Large intestine (tissue), 3 donors: ENCODE measurements at regions not wholly inside any gene's neighbourhood (a gene's known extent, or its start where the extent isn't known, plus 50 kb on each side); places are given as distances from the start of the nearest gene placed in this dataset.

Source experiments
- DNase-seq, 2 donors: peaks; one replicate each; pipeline versions ENCODE4 v3.0.0 to v3.0.0-alpha.2; 2013
- H3K27ac ChIP-seq: one replicate; pipeline ENCODE4 v1.5.1; 2013; ENCODE audit warnings: low read length
- H3K27me3 ChIP-seq: 2 replicates; pipeline ENCODE4 v1.6.1; 2013; ENCODE audit warnings: low read length; ENCODE audit not compliant: control insufficient read depth, insufficient read depth
- H3K36me3 ChIP-seq: 2 replicates; pipeline ENCODE4 v1.6.1; 2013; ENCODE audit warnings: low read length; ENCODE audit not compliant: control insufficient read depth, insufficient read depth
- H3K4me1 ChIP-seq: one replicate; pipeline ENCODE4 v1.6.1; 2013; ENCODE audit warnings: low read length; ENCODE audit not compliant: control insufficient read depth, insufficient read depth
- H3K4me3 ChIP-seq: one replicate; pipeline ENCODE4 v1.5.1; 2013; ENCODE audit warnings: low read length
- H3K9me3 ChIP-seq: one replicate; pipeline ENCODE4 v1.6.1; 2013; ENCODE audit warnings: mild to moderate bottlenecking, low read depth, low read length, moderate library complexity; ENCODE audit not compliant: control insufficient read depth
- WGBS: methylation state at CpG from one replicate; pipeline ENCODE4 v1.1.5; 2013; ENCODE audit warnings: low lambda C conversion rate; ENCODE audit not compliant: insufficient coverage; 5-methylcytosine and 5-hydroxymethylcytosine counted together

GRCh38 chr12:124110372-124110883 is 137.4 kb downstream of the ZNF664 start:
- WGBS: no CpG with 5 or more reads among the region's 2 CpGs
- peaks cover 3% of the 10 kb centered on the region for H3K9me3 ChIP-seq
- no peaks in the 10 kb centered on the region for H3K27me3 ChIP-seq
- no peak overlapping the region for H3K4me3 ChIP-seq
- no peak overlapping the region for H3K27ac ChIP-seq
- DNase-seq: no peak
- H3K36me3 ChIP-seq: no peaks in the 10 kb centered on the region
- no peaks in the 10 kb centered on the region for H3K4me1 ChIP-seq

- DNase-seq: no peak
- Histone ChIP-seq H3K4me3 (no peak overlapping the region), H3K9me3 (no peaks in the 10 kb centered on the region), H3K27ac (no peak overlapping the region), H3K27me3 (no peaks in the 10 kb centered on the region), H3K4me1 (no peaks in the 10 kb centered on the region), H3K36me3 (no peaks in the 10 kb centered on the region)
- 79% methylated on average over 2 of the region's 5 CpGs for WGBS
Measured at GRCh38 chr12:124111006-124111405, 138.0 kb downstream of the ZNF664 start.

- no peaks in the 10 kb centered on the region for H3K9me3 ChIP-seq
- no CpG with 5 or more reads among the region's 2 CpGs for WGBS
- no peak for DNase-seq
- no peaks in the 10 kb centered on the region for H3K36me3 ChIP-seq
- H3K27me3 ChIP-seq: no peaks in the 10 kb centered on the region
- H3K4me1 ChIP-seq: no peaks in the 10 kb centered on the region
- no peak overlapping the region for H3K27ac ChIP-seq
- no peak overlapping the region for H3K4me3 ChIP-seq
Measured at GRCh38 chr12:124114316-124114715, 141.3 kb downstream of the ZNF664 start.

GRCh38 chr12:124115496-124115895 is 142.5 kb downstream of the ZNF664 start:
- Histone ChIP-seq H3K27me3 (no peaks in the 10 kb centered on the region), H3K4me3 (no peak overlapping the region), H3K4me1 (no peaks in the 10 kb centered on the region), H3K9me3 (no peaks in the 10 kb centered on the region), H3K27ac (no peak overlapping the region), H3K36me3 (no peaks in the 10 kb centered on the region)
- no CpG with 5 or more reads among the region's 11 CpGs for WGBS
- DNase-seq: no peak

- H3K27ac ChIP-seq: no peak overlapping the region
- no peaks in the 10 kb centered on the region for H3K9me3 ChIP-seq
- DNase-seq: no peak
- H3K27me3 ChIP-seq: no peaks in the 10 kb centered on the region
- H3K4me3 ChIP-seq: no peak overlapping the region
- no CpG with 5 or more reads among the region's 16 CpGs for WGBS
- H3K36me3 ChIP-seq: no peaks in the 10 kb centered on the region
- H3K4me1 ChIP-seq: no peaks in the 10 kb centered on the region
Measured at GRCh38 chr12:124115976-124116690, 143.1 kb downstream of the ZNF664 start.

GRCh38 chr12:124120739-124121138 is 147.7 kb downstream of the ZNF664 start:
- H3K4me1 ChIP-seq: no peaks in the 10 kb centered on the region
- H3K9me3 ChIP-seq: no peaks in the 10 kb centered on the region
- no peaks in the 10 kb centered on the region for H3K27me3 ChIP-seq
- WGBS: 82% methylated on average over 2 of the region's 6 CpGs
- no peak for DNase-seq
- H3K27ac ChIP-seq: no peak overlapping the region
- no peak overlapping the region for H3K4me3 ChIP-seq
- no peaks in the 10 kb centered on the region for H3K36me3 ChIP-seq

GRCh38 chr12:124122722-124123121 is 149.7 kb downstream of the ZNF664 start:
- Histone ChIP-seq H3K4me3 (no peak overlapping the region), H3K36me3 (no peaks in the 10 kb centered on the region), H3K27me3 (no peaks in the 10 kb centered on the region), H3K9me3 (no peaks in the 10 kb centered on the region), H3K4me1 (no peaks in the 10 kb centered on the region), H3K27ac (no peak overlapping the region)
- DNase-seq: no peak
- 91% methylated on average over 5 of the region's 9 CpGs for WGBS

GRCh38 chr12:124123296-124124000 is 150.4 kb downstream of the ZNF664 start:
- Histone ChIP-seq H3K36me3 (no peaks in the 10 kb centered on the region), H3K27ac (no peak overlapping the region), H3K4me1 (no peaks in the 10 kb centered on the region), H3K4me3 (no peak overlapping the region), H3K9me3 (no peaks in the 10 kb centered on the region), H3K27me3 (no peaks in the 10 kb centered on the region)
- DNase-seq: no peak
- 80% methylated on average over 1 of the region's 10 CpGs for whole genome bisulfite sequencing

- DNase-seq: no peak
- WGBS: no CpG with 5 or more reads among the region's 10 CpGs
- no peaks in the 10 kb centered on the region for H3K9me3 ChIP-seq
- no peak overlapping the region for H3K4me3 ChIP-seq
- no peaks in the 10 kb centered on the region for H3K36me3 ChIP-seq
- H3K27ac ChIP-seq: no peak overlapping the region
- H3K4me1 ChIP-seq: peaks cover under 1% of the 10 kb centered on the region
- no peaks in the 10 kb centered on the region for H3K27me3 ChIP-seq
Measured at GRCh38 chr12:124125203-124125871, 152.3 kb downstream of the ZNF664 start.

GRCh38 chr12:124126950-124127655 is 154.1 kb downstream of the ZNF664 start:
- DNase-seq: no peak
- Histone ChIP-seq H3K27ac (no peak overlapping the region), H3K9me3 (no peaks in the 10 kb centered on the region), H3K27me3 (no peaks in the 10 kb centered on the region), H3K36me3 (no peaks in the 10 kb centered on the region), H3K4me3 (no peak overlapping the region), H3K4me1 (peaks cover 4% of the 10 kb centered on the region)
- 100% methylated on average over 1 of the region's 15 CpGs for WGBS
